Upper lobe of left lung (tissue), 4 donors: ENCODE measurements at regions not wholly inside any gene's neighbourhood (a gene's known extent, or its start where the extent isn't known, plus 50 kb on each side); places are given as distances from the start of the nearest gene placed in this dataset.

Source experiments
- CTCF ChIP-seq, 6 experiments: fragments of 450-650 bp in 4 of 6; fragments of 200-600 bp in 2 of 6; sonication (generic) in 2 of 6; IDR thresholded peaks; one replicate each; pipeline ENCODE4 v1.5.1; 2016 to 2019; ENCODE audit warnings: antibody characterized with exemption in 6 of 6
- EP300 ChIP-seq, 4 donors: sonication (generic); formaldehyde crosslinking; IDR thresholded peaks; one replicate each; pipeline ENCODE4 v1.5.1; 2017; ENCODE audit warnings: antibody characterized with exemption in 4 of 4, control low read depth in 2 of 4
- POLR2A ChIP-seq, 4 donors: fragments of 450-650 bp; IDR thresholded peaks; one replicate each; pipeline ENCODE4 v1.5.1; 2016 to 2017; ENCODE audit warnings: antibody characterized with exemption in 4 of 4, mild to moderate bottlenecking in 2 of 4
- POLR2AphosphoS5 ChIP-seq, 2 donors: sonication (generic); formaldehyde crosslinking; IDR thresholded peaks; one replicate each; pipeline ENCODE4 v1.5.1; 2017; ENCODE audit warnings: antibody characterized with exemption in 2 of 2

- no peak for TF ChIP-seq CTCF (IDR thresholded peaks at IDR 0.05)
- no peak for TF ChIP-seq POLR2A (IDR thresholded peaks at IDR 0.05)
- TF ChIP-seq POLR2AphosphoS5 (IDR thresholded peaks at IDR 0.05) = no peak
- TF ChIP-seq EP300 (IDR thresholded peaks at IDR 0.05) = no peak
These were observed 59.5 kb upstream of the DYRK2 start for GRCh38 chr12:67589078-67589477.
